ENCODE measurements at regions not wholly inside any gene's neighbourhood (a gene's known extent, or its start where the extent isn't known, plus 50 kb on each side); places are given as distances from the start of the nearest gene placed in this dataset.

GRCh38 chr2:133985563-133985962 lies 268.3 kb upstream of the MGAT5 start:
- no peak for DNase-seq
- no peaks in the 10 kb centered on the region for H3K36me3 ChIP-seq
- H3K27me3 ChIP-seq: no peaks in the 10 kb centered on the region
- 92 to 93% methylated on average over 2 to 6 of the region's 6 CpGs for WGBS, 2 donors (ENCODE audit: low coverage in 1 of 2)
- intact Hi-C loops (cut with DNase I; ENCODE audit: low total_unique reads): no loop called here
- TF ChIP-seq POLR2AphosphoS5 (IDR thresholded peaks at IDR 0.05): no peak
- TF ChIP-seq POLR2A (IDR thresholded peaks at IDR 0.05): no peak
- no peak for TF ChIP-seq EP300 (IDR thresholded peaks at IDR 0.05; ENCODE audit: low read depth)
- TF ChIP-seq CTCF (IDR thresholded peaks at IDR 0.05): no peak
- in situ Hi-C loops (cut with MboI; ENCODE audit: low pct_ligation_motif_present in 1 of 4, low pct_unique_long_range_greater_than_20kb in 1 of 4, low sequenced_read_pairs in 3 of 4): no loop called here
- H3K4me3 ChIP-seq: no peak overlapping the region
- H3K27ac ChIP-seq: no peak overlapping the region
- no peaks in the 10 kb centered on the region for H3K9me3 ChIP-seq
- no peaks in the 10 kb centered on the region for H3K4me1 ChIP-seq

DNA sequence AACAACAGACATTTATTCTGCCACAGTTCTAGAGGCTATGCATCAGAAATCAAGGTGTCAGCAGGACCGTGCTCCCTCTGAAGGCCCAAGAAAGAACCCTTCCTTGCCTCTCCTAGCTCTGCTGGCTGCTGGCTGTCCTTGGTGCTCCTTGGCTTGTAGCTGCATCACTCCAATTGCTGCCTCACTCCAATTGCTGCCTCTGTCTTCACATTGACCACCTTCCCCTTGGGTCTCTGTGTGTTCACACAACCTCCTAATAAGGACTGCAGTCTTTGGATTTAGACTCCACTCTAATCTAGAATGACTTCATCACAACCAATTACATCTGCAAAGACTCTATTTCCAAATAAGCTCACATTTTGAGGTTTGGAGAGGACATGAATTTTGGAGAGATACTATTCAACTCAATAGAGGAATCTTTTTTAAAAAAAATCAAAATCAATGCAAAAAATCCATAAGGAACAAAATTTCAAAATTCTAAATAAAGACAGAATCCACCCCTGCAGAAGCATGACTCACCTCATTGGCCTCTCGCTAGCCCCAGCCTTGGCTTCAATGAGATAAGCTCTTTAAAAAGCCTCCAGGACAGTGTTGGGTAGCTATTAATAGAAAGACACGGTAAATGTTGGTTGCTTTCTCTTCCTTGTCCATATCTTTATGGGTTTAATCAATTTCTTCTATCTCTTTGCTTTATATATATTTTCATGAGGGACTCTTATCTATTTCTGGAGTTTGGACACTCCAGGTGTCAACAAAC lies 267.6 kb upstream of the MGAT5 start:
- Histone ChIP-seq H3K36me3 (no peaks in the 10 kb centered on the region), H3K27ac (no peak overlapping the region), H3K4me3 (no peak overlapping the region), H3K4me1 (no peaks in the 10 kb centered on the region), H3K27me3 (no peaks in the 10 kb centered on the region), H3K9me3 (no peaks in the 10 kb centered on the region)
- whole genome bisulfite sequencing, 2 donors (ENCODE audit: low coverage in 1 of 2): 59 to 81% methylated on average over 2 to 3 of the region's 3 CpGs
- in situ Hi-C loops (cut with MboI; ENCODE audit: low pct_ligation_motif_present in 1 of 4, low pct_unique_long_range_greater_than_20kb in 1 of 4, low sequenced_read_pairs in 3 of 4) (no loop called here), intact Hi-C loops (cut with DNase I; ENCODE audit: low total_unique reads) (no loop called here)
- DNase-seq: no peak
- TF ChIP-seq CTCF (IDR thresholded peaks at IDR 0.05): no peak

- DNase-seq: no peak
- 74 to 80% methylated on average over 11 of the region's 11 CpGs for WGBS, 2 donors (ENCODE audit: low coverage in 1 of 2)
- TF ChIP-seq POLR2A (IDR thresholded peaks at IDR 0.05) (no peak), CTCF (IDR thresholded peaks at IDR 0.05) (no peak)
- intact Hi-C loops (cut with DNase I; ENCODE audit: low total_unique reads) (no loop called here), in situ Hi-C loops (cut with MboI; ENCODE audit: low pct_ligation_motif_present in 1 of 4, low pct_unique_long_range_greater_than_20kb in 1 of 4, low sequenced_read_pairs in 3 of 4) (no loop called here)
- no peaks in the 10 kb centered on the region for H3K9me3 ChIP-seq
- no peaks in the 10 kb centered on the region for H3K27me3 ChIP-seq
- H3K36me3 ChIP-seq: no peaks in the 10 kb centered on the region
- H3K4me3 ChIP-seq: no peak overlapping the region
- H3K4me1 ChIP-seq: no peaks in the 10 kb centered on the region
- no peak overlapping the region for H3K27ac ChIP-seq
Measured at GRCh38 chr2:133986881-133987795, 266.7 kb upstream of the MGAT5 start.

GRCh38 chr2:133988316-133988891 lies 265.5 kb upstream of the MGAT5 start:
- intact Hi-C loops (cut with DNase I; ENCODE audit: low total_unique reads) (no loop called here), in situ Hi-C loops (cut with MboI; ENCODE audit: low pct_ligation_motif_present in 1 of 4, low pct_unique_long_range_greater_than_20kb in 1 of 4, low sequenced_read_pairs in 3 of 4) (no loop called here)
- 86 to 94% methylated on average over 2 to 12 of the region's 12 CpGs for WGBS, 2 donors (ENCODE audit: low coverage in 1 of 2)
- no peaks in the 10 kb centered on the region for H3K36me3 ChIP-seq
- no peaks in the 10 kb centered on the region for H3K4me1 ChIP-seq
- TF ChIP-seq CTCF (IDR thresholded peaks at IDR 0.05) (no peak), POLR2A (IDR thresholded peaks at IDR 0.05) (no peak), EP300 (IDR thresholded peaks at IDR 0.05; ENCODE audit: low read depth) (no peak), POLR2AphosphoS5 (IDR thresholded peaks at IDR 0.05) (no peak)
- DNase-seq: no peak
- H3K9me3 ChIP-seq: no peaks in the 10 kb centered on the region
- H3K27me3 ChIP-seq: no peaks in the 10 kb centered on the region
- H3K4me3 ChIP-seq: no peak overlapping the region
- H3K27ac ChIP-seq: no peak overlapping the region
